ENCODE measurements at regions not wholly inside any gene's neighbourhood (a gene's known extent, or its start where the extent isn't known, plus 50 kb on each side); places are given as distances from the start of the nearest gene placed in this dataset.
A peak's percentile ranks its signal among the peaks of the same experiment; 100 is the strongest.

GRCh38 chr9:93897075-93897970 lies 57.8 kb downstream of the BARX1 start:
- no peaks in the 10 kb centered on the region for H3K79me2 ChIP-seq (ENCODE audit: insufficient read depth, low read length)
- no peaks in the 10 kb centered on the region; a peak in 1 of 5 replicates for H3K27me3 ChIP-seq (ENCODE audit: control insufficient read depth in 1 of 2, insufficient read depth in 2 of 2, low read length in 2 of 2)
- DNase-seq (ENCODE audit: low spot score) (no peak), ATAC-seq (no peak), FAIRE-seq (no peak)
- peaks cover 10% of the 10 kb centered on the region for H3K9me3 ChIP-seq (ENCODE audit: low read length)
- no peak overlapping the region for H3K4me3 ChIP-seq (replicated peaks in 1 of 3; ENCODE audit: insufficient read depth in 1 of 3, low read depth in 2 of 3, low read length in 3 of 3)
- no peaks in the 10 kb centered on the region for H3K36me3 ChIP-seq (replicated peaks in 1 of 2; ENCODE audit: control insufficient read depth in 1 of 2, insufficient read depth in 2 of 2, low read length in 2 of 2)
- ChIA-PET CTCF (ENCODE audit: low intra/inter-chr PET ratio, low total read pairs) (no interaction called here), POLR2A (no interaction called here)
- H2AFZ ChIP-seq (ENCODE audit: low read length): no peak overlapping the region
- H3K9ac ChIP-seq (ENCODE audit: insufficient read depth, low read depth, low read length): no peak overlapping the region
- H3K27ac ChIP-seq (ENCODE audit: extremely low read length, insufficient read depth, low read length): no peak overlapping the region
- 48% methylated on average over 8 of the region's 8 CpGs for WGBS (ENCODE audit: low lambda C conversion rate)
- in situ Hi-C loops (cut with HindIII; ENCODE audit: extremely low pct_ligation_motif_present, low pct_unique_long_range_greater_than_20kb): no loop called here
- H4K20me1 ChIP-seq (ENCODE audit: insufficient read depth, low read length): no peaks in the 10 kb centered on the region
- H3K4me2 ChIP-seq (ENCODE audit: low read depth, low read length): no peak overlapping the region
- no TSS peak for BruUV-seq (replicated peaks)
- intact Hi-C loops (cut with micrococcal nuclease; ENCODE audit: unreplicated experiment): no loop called here
- peaks cover 24% of the 10 kb centered on the region for H3K4me1 ChIP-seq (ENCODE audit: insufficient read depth, low read length)
- peak; percentile 49; the same call in 1 of the 2 replicates for TF ChIP-seq RBAK (CRISPR knock-in tag; IDR thresholded peaks at IDR 0.05)
- no peak for TF ChIP-seq SNAPC2 (CRISPR knock-in tag; IDR thresholded peaks at IDR 0.05)

GRCh38 chr9:93896496-93897033 lies 58.6 kb downstream of the BARX1 start:
- no peak for ATAC-seq
- WGBS (ENCODE audit: low lambda C conversion rate): 33% methylated on average over 2 of the region's 9 CpGs
- POLR2A ChIA-PET: no interaction called here

More at GRCh38 chr9:93896496-93897033, 58.6 kb downstream of the BARX1 start:
- H3K9me3 ChIP-seq (ENCODE audit: low read length): peaks cover 18% of the 10 kb centered on the region
- in situ Hi-C loops (cut with HindIII; ENCODE audit: extremely low pct_ligation_motif_present, low pct_unique_long_range_greater_than_20kb): no loop called here
- no peaks in the 10 kb centered on the region for H3K79me2 ChIP-seq (ENCODE audit: insufficient read depth, low read length)
- intact Hi-C loops (cut with micrococcal nuclease; ENCODE audit: unreplicated experiment): no loop called here
- no peak overlapping the region for H3K27ac ChIP-seq (ENCODE audit: extremely low read length, insufficient read depth, low read length)
- BruUV-seq (replicated peaks): no TSS peak
- no peak for TF ChIP-seq ZNF768 (CRISPR knock-in tag; IDR thresholded peaks at IDR 0.05)
- TF ChIP-seq ZNF143 (CRISPR knock-in tag; IDR thresholded peaks at IDR 0.05): no peak
- TF ChIP-seq ZMYM2 (CRISPR knock-in tag; IDR thresholded peaks at IDR 0.05): no peak
- no peak for TF ChIP-seq BRF2 (CRISPR knock-in tag; IDR thresholded peaks at IDR 0.05)
- TF ChIP-seq REXO4 (CRISPR knock-in tag; IDR thresholded peaks at IDR 0.05; ENCODE audit: borderline replicate concordance): no peak
- H3K27me3 ChIP-seq (ENCODE audit: control insufficient read depth in 1 of 2, insufficient read depth in 2 of 2, low read length in 2 of 2): no peaks in the 10 kb centered on the region; a peak in 1 of 5 replicates
- H2AFZ ChIP-seq (ENCODE audit: low read length): no peak overlapping the region
- H3K4me1 ChIP-seq (ENCODE audit: insufficient read depth, low read length): peaks cover 32% of the 10 kb centered on the region
- DNase-seq (ENCODE audit: low spot score): no peak
- no peak overlapping the region for H3K9ac ChIP-seq (ENCODE audit: insufficient read depth, low read depth, low read length)
- no peaks in the 10 kb centered on the region for H3K36me3 ChIP-seq (replicated peaks in 1 of 2; ENCODE audit: control insufficient read depth in 1 of 2, insufficient read depth in 2 of 2, low read length in 2 of 2)
- CTCF ChIA-PET (ENCODE audit: low intra/inter-chr PET ratio, low total read pairs): no interaction called here
- no peaks in the 10 kb centered on the region for H4K20me1 ChIP-seq (ENCODE audit: insufficient read depth, low read length)
- no peak for FAIRE-seq
- H3K4me3 ChIP-seq (replicated peaks in 1 of 3; ENCODE audit: insufficient read depth in 1 of 3, low read depth in 2 of 3, low read length in 3 of 3): no peak overlapping the region
- no peak overlapping the region for H3K4me2 ChIP-seq (ENCODE audit: low read depth, low read length)

Measured in HepG2 (cell line).